Activated T-cell treated with anti-CD3 and anti-CD28 coated beads, Interleukin-2, amount 50 U/mL, for 72 hours (primary cell): ENCODE measurements at regions not wholly inside any gene's neighbourhood (a gene's known extent, or its start where the extent isn't known, plus 50 kb on each side); places are given as distances from the start of the nearest gene placed in this dataset.

Experiments
- ATAC-seq, 2 donors: fragments of 150-1000 bp; cut with Tn5 transposase; replicated peaks in 1 of 2; 2 replicates each; pipeline ENCODE4 v1.10.0; 2021; ENCODE audit warnings: moderate library complexity in 2 of 2, mild to moderate bottlenecking in 1 of 2
- DNase-seq, 2 donors: peaks; one replicate each; pipeline ENCODE4 v3.0.0; 2021 to 2022; ENCODE audit warnings: mixed read lengths in 1 of 2
- H3K27ac Mint-ChIP-seq: one replicate; pipeline ENCODE4 v1.8.0; 2022; ENCODE audit warnings: mild to moderate bottlenecking, moderate library complexity, mixed read lengths
- H3K27me3 Mint-ChIP-seq: one replicate; pipeline ENCODE4 v1.8.0; 2022; ENCODE audit warnings: low read depth, mixed read lengths
- H3K36me3 Mint-ChIP-seq, 2 donors: one replicate each; pipeline ENCODE4 v1.8.0; 2022; ENCODE audit warnings: mixed read lengths in 2 of 2, mild to moderate bottlenecking in 1 of 2; ENCODE audit not compliant: insufficient read depth in 2 of 2
- H3K4me1 Mint-ChIP-seq: one replicate; pipeline ENCODE4 v1.8.0; 2022; ENCODE audit warnings: low read depth, mixed read lengths
- H3K4me3 Mint-ChIP-seq, 2 donors: one replicate each; pipeline ENCODE4 v1.8.0; 2022; ENCODE audit warnings: mild to moderate bottlenecking in 2 of 2, mixed read lengths in 2 of 2, moderate library complexity in 2 of 2
- H3K9me3 Mint-ChIP-seq, 2 donors: one replicate each; pipeline ENCODE4 v1.8.0; 2022; ENCODE audit warnings: mixed read lengths in 2 of 2

DNA sequence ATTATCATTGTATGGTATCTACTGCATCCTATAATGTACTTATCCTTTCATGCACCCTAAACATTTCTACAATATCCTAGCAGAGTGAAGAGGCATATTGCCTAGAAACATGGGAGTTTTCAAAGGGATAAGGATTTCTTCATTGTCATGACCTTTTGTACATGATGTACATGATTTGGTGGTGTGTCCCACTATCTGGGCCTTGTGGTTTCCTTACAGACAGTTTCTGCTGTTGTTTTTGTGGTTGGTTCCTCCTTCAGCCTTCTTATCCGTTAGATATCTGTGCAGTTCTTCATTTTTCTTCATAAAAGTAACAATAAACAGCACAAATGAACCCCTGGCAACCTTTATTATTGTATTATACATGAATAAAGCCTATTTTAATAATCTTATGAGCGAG, 70.4 kb upstream of the BACH1 start:
- H3K4me1 Mint-ChIP-seq: peaks cover 34% of the 10 kb centered on the region
- ATAC-seq (no peak), DNase-seq (no peak)
- H3K27me3 Mint-ChIP-seq: peaks cover 6% of the 10 kb centered on the region
- no peaks in the 10 kb centered on the region for H3K9me3 Mint-ChIP-seq
- H3K36me3 Mint-ChIP-seq: peaks cover 0 to 1% of the 10 kb centered on the region in 2 donors
- no peak overlapping the region for H3K4me3 Mint-ChIP-seq
- H3K27ac Mint-ChIP-seq: no peak overlapping the region

DNA sequence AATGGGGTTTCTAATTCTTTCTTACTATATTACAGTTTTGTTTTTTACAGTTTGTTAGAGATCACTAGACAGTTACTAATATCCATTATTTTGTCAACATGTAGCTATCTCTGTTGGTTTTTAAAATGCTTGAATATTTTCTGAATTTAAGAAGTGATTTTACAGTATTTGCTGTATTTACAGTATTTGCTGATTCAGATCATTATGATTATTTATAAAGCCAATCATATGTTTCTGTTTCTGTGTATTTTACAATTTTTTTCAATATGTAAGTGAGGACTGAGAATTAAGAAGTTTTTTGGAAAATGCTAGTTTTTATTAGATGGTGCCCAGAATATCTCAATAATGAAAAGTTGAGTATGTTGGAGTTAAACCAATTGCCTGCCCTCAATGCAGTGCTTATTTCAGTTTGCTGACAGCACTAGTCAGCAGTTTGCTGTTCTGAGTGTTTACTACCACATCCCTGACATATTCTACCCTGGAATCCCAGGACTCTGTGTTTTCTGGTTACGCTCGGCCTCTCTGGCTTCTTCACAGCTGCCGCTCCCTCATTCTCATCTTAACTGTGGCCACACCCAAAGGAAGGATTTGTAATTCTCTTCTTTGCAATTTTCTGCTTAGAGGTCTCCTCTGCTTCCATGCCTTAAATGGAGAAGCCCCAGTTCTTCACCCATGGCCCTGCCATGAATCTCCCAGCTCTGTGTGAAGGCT, 68.0 kb upstream of the BACH1 start:
- Mint-ChIP-seq H3K27ac (no peak overlapping the region), H3K27me3 (peaks cover 6% of the 10 kb centered on the region), H3K4me3 (no peak overlapping the region), H3K4me1 (peaks cover 58% of the 10 kb centered on the region), H3K36me3 (no peaks in the 10 kb centered on the region), H3K9me3 (no peaks in the 10 kb centered on the region)
- no peak for ATAC-seq
- DNase-seq: no peak

DNA sequence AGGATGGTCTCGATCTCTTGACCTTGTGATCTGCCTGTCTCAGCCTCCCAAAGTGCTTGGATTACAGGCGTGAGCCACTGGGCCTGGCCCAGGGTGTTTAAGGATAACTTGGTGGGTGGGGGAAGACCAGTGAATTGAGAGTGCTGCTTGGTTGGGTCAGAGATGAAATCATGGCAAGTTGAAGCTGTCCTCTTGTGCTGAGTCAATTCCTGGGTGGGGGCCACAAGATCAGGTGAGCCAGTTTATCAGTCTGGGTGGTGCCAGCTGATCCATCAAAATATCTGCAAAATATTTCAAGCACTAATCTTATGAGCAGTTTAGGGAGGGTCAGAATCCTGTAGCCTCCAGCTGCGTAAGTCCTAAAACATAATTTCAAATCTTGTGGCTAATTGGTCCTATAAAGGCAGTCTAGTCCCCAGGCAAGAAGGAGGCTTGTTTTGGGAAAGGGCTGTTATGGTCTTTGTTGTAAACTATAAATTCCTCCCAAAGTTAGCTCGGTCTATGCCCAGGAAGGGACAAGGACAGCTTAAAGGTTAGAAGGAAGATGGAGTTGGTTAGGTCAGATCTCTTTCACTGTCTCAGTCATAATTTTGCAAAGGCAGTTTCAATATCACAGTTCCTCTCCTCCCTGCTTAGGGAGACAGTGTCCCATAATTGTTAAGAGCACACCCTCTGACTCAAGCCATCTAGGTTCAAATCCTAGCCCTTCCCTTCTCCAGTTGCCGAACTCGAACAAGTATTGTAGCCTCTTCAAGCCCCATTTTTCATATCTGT, 66.8 kb upstream of the BACH1 start:
- H3K27me3 Mint-ChIP-seq: peaks cover 8% of the 10 kb centered on the region
- peaks cover 67% of the 10 kb centered on the region for H3K4me1 Mint-ChIP-seq
- ATAC-seq (peak; percentile 27 to 38), DNase-seq (peak; percentile 35 to 36)
- peak overlapping the region; percentile 24 for H3K27ac Mint-ChIP-seq
- H3K9me3 Mint-ChIP-seq: no peaks in the 10 kb centered on the region
- H3K4me3 Mint-ChIP-seq: peak overlapping the region; percentile 30 to 55
- H3K36me3 Mint-ChIP-seq: no peaks in the 10 kb centered on the region

DNA sequence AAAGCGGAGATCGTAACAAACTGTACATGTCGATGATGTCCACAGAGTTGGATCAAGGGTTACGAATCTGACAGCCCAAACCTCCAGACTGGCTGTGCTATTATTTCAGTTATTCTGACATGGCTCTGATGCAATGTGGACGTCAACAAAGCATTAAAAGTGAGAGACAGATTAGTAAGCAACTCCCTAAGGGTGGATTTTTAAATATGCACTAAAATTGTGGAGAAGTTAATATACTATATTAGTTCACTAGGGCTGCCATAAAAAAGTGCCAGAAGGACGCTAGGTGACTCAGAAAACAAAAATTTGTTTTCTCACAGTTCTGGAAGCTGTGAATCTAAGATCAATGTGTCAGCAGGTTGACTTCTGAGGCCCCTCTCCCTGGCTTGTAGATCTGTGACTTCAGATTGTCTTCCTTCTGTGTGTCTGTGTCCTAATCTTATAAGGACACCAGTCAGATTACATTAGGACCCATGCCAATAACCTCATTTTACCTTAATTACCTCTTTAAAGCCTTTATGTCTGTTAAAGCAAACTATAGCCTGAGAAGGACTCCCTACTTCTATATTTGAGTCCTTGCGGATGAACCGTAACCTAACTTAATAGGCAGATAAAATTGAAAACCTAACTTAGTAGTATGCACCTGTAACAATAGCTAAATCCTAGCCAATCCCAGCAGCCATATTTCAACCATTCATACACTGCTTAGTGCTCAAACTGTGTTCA, 66.0 kb upstream of the BACH1 start:
- no peaks in the 10 kb centered on the region for H3K9me3 Mint-ChIP-seq
- H3K27ac Mint-ChIP-seq: peak overlapping the region; percentile 18
- peaks cover 14% of the 10 kb centered on the region for H3K27me3 Mint-ChIP-seq
- H3K4me3 Mint-ChIP-seq: peak overlapping the region; percentile 55 to 79
- no peaks in the 10 kb centered on the region for H3K36me3 Mint-ChIP-seq
- DNase-seq: peak in 1 of 2 donors; percentile 9
- H3K4me1 Mint-ChIP-seq: peaks cover 67% of the 10 kb centered on the region
- ATAC-seq: no peak

DNA sequence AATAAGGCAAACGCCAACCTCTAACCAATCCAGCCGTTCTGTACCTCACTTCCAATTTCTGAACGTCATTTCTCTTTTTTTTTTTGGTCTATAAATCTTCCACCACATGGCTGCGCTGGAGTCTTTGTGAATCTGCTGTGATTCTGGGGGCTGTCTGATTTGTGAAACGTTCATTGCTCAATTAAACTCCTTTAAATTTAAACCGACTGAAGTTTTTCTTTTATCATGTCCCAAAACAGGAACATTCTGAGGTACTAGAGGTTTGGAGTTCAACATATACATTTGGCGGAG, 65.5 kb upstream of the BACH1 start:
- peak in 1 of 2 donors; percentile 3 for ATAC-seq
- Mint-ChIP-seq H3K27ac (peak overlapping the region; percentile 82), H3K27me3 (peaks cover 16% of the 10 kb centered on the region), H3K9me3 (no peaks in the 10 kb centered on the region), H3K4me3 (peak overlapping the region; percentile 55 to 79), H3K4me1 (peaks cover 69% of the 10 kb centered on the region), H3K36me3 (no peaks in the 10 kb centered on the region)
- DNase-seq: peak in 1 of 2 donors; percentile 8

DNA sequence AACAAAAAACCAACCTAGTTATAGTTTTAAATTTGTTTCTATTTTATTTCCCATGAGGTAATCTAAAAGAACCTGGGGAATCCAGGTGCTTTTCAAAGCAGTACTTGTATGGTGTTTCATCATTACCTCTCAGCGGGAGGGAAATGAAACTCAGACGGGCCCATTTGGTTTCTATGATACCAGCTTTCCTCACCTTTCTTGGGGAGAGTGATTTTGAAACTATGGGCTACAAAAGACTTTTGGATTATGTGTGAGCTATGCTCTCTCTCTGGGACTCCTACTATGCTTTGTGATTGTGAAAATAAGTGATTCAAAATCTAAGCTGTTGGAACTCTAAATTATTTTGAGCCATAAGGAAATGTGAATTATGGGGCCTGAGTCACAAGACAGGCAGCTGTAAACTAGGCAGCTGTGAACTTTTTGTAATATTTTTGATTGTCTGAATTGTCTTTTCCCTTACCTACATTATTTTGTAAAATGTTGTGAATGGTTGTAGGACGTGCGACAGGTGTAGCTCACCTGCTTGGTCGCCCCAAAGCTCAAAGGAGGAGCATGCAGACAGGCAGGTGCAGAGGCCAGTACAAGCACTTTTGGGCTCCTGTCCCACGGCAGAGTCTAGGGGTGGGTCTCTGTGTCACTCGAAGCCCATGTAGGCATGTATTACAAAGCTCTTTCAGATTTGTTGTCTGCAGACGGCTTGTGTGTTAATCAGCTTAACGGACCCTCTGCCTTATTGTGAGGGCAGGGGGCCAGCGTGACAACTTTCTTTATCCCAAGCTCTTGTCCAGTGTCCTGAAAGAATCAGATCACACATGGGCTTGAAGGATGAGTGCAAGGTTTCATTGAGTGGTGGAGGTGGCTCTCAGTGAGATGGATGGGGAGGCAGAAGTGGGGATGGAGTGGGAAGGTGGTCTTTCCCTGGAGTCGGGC, 64.8 kb upstream of the BACH1 start:
- Mint-ChIP-seq H3K27me3 (peaks cover 23% of the 10 kb centered on the region), H3K4me1 (peaks cover 70% of the 10 kb centered on the region), H3K9me3 (no peaks in the 10 kb centered on the region), H3K27ac (peak overlapping the region; percentile 82), H3K4me3 (peak overlapping the region; percentile 55 to 79), H3K36me3 (no peaks in the 10 kb centered on the region)
- peak; percentile 58 to 70 for DNase-seq
- ATAC-seq: peak; percentile 89 to 90

DNA sequence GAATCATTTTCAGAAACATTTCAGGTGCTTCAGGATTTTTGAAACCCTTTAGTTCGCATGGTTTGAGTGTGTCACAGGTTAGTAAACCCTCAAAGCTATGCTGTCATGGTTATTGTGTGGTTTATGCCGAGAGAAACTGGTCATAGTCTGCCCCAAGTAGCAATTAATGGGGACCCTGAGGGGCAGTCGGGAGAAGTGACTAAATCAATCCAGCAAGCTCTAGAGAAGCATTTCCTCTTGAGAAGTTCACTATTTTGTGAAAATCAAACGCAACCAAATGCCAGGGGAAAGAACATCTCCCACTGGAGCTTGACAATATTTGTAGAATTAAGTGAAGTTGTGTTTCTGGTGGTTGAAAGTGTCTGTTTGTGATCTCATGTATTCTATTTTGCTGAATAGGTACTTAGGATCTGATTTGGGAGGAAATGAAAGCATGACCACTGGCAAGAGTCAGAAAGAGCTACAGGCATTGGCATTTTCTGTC, 63.0 kb upstream of the BACH1 start:
- peak in 1 of 2 donors; percentile 13 for DNase-seq
- H3K9me3 Mint-ChIP-seq: no peaks in the 10 kb centered on the region
- peak; percentile 23 to 31 for ATAC-seq
- H3K4me3 Mint-ChIP-seq: peak overlapping the region; percentile 3 to 52
- H3K4me1 Mint-ChIP-seq: peaks cover 69% of the 10 kb centered on the region
- H3K27me3 Mint-ChIP-seq: peaks cover 25% of the 10 kb centered on the region
- peaks cover 0 to 3% of the 10 kb centered on the region in 2 donors for H3K36me3 Mint-ChIP-seq
- no peak overlapping the region for H3K27ac Mint-ChIP-seq

DNA sequence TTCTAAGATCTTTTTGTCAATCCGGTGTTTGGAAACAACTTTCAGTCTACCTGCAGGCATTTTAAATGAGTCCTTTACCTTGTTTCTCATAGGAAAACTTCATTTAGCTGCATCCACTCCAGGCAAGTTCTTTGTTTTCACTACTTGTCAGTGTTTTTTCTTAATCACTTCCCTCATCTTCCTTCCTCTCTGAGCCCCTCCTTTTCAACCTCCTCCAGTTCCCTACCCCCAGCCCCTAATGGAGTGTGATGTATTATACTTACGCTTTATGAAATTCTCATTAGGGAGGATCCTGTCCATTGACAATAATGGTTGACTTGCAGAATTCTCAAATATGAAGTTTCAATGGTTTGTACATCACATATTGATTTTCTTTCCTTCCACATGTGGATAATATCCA, 62.5 kb upstream of the BACH1 start:
- H3K36me3 Mint-ChIP-seq: peaks cover 0 to 3% of the 10 kb centered on the region in 2 donors
- peaks cover 25% of the 10 kb centered on the region for H3K27me3 Mint-ChIP-seq
- peaks cover 64% of the 10 kb centered on the region for H3K4me1 Mint-ChIP-seq
- no peak overlapping the region for H3K4me3 Mint-ChIP-seq
- H3K9me3 Mint-ChIP-seq: no peaks in the 10 kb centered on the region
- DNase-seq: no peak
- no peak overlapping the region for H3K27ac Mint-ChIP-seq
- ATAC-seq: no peak

DNA sequence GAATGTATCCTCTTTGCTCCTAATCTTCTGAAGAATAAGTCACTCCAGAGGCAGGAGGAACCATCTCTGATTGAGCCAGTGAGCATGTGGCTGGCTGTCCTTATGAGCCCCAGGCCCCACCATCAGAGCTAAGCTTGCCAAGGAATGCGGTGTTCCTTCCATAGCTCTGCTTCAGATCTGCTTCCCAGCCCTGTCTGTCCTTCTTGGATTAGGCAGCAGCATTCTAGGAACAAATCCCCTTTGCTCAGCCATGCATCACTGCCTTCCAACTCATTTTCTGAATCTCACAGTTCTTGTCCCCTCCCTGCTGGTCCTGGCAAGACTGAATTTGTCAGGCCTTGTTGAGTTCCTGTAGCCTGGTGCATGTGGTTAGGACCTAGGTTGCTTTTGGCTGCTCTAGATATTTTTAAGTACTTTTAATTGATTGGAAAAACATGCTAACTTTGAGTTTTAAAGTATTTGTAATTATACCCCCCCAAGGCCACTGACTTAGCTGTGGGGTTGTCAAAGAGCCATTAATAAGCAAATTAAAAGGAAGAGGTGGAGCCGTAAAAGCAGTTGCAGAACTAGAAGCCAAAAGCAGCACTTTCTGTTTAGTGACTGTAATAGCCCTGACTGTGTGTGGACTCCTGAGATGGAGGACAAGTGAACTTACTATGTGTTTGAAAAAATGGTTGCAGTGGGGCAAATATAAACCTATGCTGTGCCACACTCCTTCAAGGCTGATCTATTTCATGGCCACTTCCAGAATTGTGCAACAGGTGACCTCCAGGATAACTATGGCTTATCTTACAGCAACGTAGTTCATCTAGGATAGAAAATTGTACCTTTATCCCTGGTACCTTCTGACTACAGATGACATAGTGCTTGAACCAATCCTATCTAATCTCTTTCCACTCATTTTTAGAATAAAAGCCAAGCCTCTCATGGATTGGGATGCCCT, 61.3 kb upstream of the BACH1 start:
- DNase-seq (no peak), ATAC-seq (no peak)
- Mint-ChIP-seq H3K9me3 (no peaks in the 10 kb centered on the region), H3K4me3 (no peak overlapping the region), H3K4me1 (peaks cover 52% of the 10 kb centered on the region), H3K36me3 (peaks cover 0 to 3% of the 10 kb centered on the region in 2 donors), H3K27me3 (peaks cover 25% of the 10 kb centered on the region), H3K27ac (no peak overlapping the region)

DNA sequence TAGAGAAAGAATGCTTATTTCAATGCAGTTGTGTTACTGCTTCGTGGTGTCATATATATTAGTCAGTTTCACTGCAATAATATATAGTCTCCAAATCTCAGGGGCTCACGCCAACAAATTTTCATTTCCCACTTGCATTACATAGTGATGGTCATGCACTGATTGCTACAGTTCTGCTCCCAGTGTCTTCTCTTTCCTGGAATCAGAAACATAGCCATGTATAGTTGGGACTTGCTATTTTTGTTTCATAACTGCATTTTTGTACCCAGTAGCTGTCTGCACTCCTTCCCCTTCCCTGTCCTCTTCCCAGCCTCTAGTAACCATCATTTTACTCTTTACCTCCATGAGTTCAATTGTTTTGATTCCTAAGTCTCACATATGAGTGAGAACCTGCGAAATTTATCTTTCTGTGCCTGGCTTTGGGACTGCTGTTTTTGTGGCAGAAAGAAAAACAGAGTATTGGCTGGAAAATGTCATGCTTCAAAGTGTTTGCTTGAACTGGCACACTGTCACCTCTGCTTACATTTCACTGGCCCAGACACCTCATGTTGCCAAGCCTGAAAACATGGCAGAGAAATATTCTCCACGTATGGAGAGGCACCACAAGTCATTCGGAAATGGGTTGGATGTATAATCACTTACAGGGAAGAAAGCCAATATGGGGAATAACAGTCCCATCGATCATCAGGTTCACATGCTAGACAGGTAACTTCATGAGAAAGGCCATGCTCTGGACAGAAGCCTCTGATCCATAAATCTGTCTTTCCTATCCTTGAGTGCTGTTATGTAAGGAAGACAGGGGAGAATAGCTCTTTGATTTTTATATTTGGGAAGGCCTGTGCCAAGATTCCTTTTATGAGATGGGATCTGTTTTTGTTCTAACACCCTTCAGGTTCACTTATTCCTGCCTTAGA, 60.4 kb upstream of the BACH1 start:
- ATAC-seq (no peak), DNase-seq (no peak)
- no peak overlapping the region for H3K4me3 Mint-ChIP-seq
- peaks cover 0 to 3% of the 10 kb centered on the region in 2 donors for H3K9me3 Mint-ChIP-seq
- peaks cover 43% of the 10 kb centered on the region for H3K4me1 Mint-ChIP-seq
- H3K27me3 Mint-ChIP-seq: peaks cover 29% of the 10 kb centered on the region
- no peak overlapping the region for H3K27ac Mint-ChIP-seq
- peaks cover 3 to 5% of the 10 kb centered on the region in 2 donors for H3K36me3 Mint-ChIP-seq

DNA sequence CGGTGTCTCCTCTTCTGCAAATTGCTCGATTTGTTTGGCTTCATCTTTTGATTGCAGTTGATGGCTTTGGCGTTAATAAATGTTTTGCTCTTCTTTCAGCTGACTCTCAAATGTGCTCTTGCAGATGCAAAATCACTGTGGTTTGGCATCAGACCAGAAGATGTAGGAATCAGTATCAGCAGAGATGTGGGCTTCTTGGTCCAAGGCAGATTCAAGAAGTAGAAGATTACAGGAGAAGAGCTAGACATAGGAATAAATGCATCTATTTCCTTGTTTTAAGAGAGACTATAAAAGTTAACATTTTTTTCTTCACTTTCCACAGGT, 59.8 kb upstream of the BACH1 start:
- Mint-ChIP-seq H3K27me3 (peaks cover 32% of the 10 kb centered on the region), H3K27ac (no peak overlapping the region), H3K36me3 (peaks cover 3 to 5% of the 10 kb centered on the region in 2 donors), H3K4me1 (peaks cover 37% of the 10 kb centered on the region), H3K9me3 (peaks cover 0 to 4% of the 10 kb centered on the region in 2 donors), H3K4me3 (no peak overlapping the region)
- DNase-seq (no peak), ATAC-seq (no peak)
